ENCODE measurements at regions not wholly inside any gene's neighbourhood (a gene's known extent, or its start where the extent isn't known, plus 50 kb on each side); places are given as distances from the start of the nearest gene placed in this dataset.

GRCh38 chr2:129135017-129135416 is 816.3 kb upstream of the HS6ST1 start:
- no peak for TF ChIP-seq POLR2A (IDR thresholded peaks at IDR 0.05)
- no peak for TF ChIP-seq CTCF (IDR thresholded peaks at IDR 0.05)
